IPS-11a (cell line): ENCODE measurements at regions not wholly inside any gene's neighbourhood (a gene's known extent, or its start where the extent isn't known, plus 50 kb on each side); places are given as distances from the start of the nearest gene placed in this dataset.
"Not testable (repeated sequence)": the region's sequence is repeated elsewhere in the genome, so short reads cannot be mapped to it uniquely, and the experiment has no call there.

Experiments
- H3K4me3 ChIP-seq: one replicate; pipeline ENCODE4 v1.5.1; 2013; ENCODE audit warnings: low read depth, low read length, control low read depth

GRCh38 chr19:31444931-31445330 lies 95.7 kb upstream of the TSHZ3 start:
- no peak overlapping the region for H3K4me3 ChIP-seq

- no peak overlapping the region for H3K4me3 ChIP-seq
Measured at GRCh38 chr19:31445406-31445805, 96.2 kb upstream of the TSHZ3 start.

- H3K4me3 ChIP-seq = no peak overlapping the region
Measured at GRCh38 chr19:31448221-31448657, 99.0 kb upstream of the TSHZ3 start.

- no peak overlapping the region for H3K4me3 ChIP-seq
Measured at GRCh38 chr19:31449379-31449778, 100.1 kb upstream of the TSHZ3 start.

DNA sequence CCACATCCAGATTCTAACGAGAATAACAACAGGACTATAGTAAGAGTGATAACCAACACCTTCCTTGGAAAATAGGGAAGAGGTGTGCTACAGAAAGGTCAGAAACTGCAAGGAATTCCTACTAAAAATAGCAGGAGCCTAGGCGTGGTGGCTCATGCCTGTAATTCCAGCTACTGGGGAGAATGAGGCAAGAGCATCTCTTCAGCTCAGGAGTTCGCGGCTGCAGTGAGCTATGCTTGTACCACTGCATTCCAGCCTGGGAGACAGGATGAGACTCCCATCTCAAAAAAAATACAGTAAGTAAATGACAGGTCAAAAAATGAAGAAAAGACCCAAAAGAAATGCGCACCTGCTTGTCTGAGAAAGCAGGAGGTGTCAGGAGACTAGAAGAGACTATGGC lies 101.5 kb upstream of the TSHZ3 start:
- no peak overlapping the region for H3K4me3 ChIP-seq

- no peak overlapping the region for H3K4me3 ChIP-seq
Measured at GRCh38 chr19:31451686-31452330, 102.6 kb upstream of the TSHZ3 start.

DNA sequence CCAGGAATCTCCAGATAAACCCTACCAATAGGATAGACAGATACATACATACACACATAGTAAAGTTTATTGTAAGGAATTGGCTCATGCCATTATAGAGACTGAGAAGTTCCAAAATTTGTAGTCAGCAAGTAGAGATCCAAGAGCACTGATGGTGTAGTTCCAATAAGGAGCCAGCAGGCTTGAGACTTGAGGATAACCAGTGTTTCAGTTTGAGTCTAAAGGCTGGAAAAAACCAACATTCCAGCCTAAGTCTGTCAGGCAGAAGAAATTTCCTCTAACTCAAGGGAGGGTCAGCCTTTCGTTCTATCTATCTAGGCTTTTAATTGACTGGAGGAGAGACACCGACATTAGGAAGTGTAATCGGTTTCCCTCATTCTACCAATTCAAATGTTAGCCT lies 110.2 kb upstream of the TSHZ3 start:
- no peak overlapping the region for H3K4me3 ChIP-seq

GRCh38 chr19:31461814-31462539 lies 112.7 kb upstream of the TSHZ3 start:
- no peak overlapping the region for H3K4me3 ChIP-seq

- no peak overlapping the region for H3K4me3 ChIP-seq
Measured at GRCh38 chr19:31470229-31470939, 121.1 kb upstream of the TSHZ3 start.

DNA sequence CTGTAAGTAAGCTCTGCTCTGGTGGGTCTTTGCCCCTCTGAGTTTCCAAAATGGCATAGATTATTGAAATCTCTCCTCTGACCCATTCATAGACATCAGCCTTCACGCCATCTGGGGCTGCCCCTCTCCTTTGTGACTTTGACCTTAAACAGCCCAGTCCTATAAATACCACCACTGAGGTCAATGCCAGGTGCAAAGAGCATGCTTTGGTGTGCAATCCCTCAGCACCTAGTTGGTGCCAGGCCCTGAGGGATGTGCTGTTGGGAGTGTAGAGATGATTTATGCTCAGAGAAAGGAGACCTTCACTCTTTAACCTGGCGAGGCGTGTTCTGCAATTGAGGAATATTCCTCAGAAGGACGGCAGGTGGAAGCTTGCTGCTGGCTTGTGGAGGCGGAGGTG lies 121.7 kb upstream of the TSHZ3 start:
- no peak overlapping the region for H3K4me3 ChIP-seq

- H3K4me3 ChIP-seq = no peak overlapping the region
Measured at GRCh38 chr19:31478241-31478640, 129.0 kb upstream of the TSHZ3 start.

DNA sequence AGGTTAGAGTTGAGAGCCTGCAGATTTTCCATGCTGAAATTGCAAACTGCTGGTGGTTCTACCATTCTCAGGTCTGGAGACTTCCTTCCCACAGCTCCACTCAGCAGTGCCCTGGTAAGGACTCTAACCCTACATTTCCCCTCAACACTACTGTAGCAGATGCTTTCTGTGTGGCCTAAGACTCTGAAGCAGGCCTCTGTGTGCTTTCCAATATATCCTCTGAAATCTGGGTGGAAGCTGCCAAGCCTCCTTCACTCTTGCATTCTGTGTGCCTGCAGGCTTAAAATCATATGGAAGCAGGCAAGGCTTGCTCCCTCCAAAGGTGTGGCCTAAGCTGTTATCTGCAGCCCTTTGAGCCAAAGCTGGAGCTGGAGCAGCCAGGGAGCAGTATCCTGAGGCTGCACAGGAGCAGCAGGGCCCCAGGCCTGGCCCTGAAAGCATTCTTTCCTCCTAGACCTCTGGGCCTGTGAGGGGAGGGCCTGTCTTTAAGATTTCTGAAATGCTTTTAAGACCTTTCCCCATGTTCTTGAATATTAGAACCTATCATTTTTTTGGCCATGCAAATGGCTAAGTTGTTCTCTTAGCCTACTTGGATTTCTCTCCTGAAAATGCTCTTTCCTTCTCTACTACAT lies 134.1 kb upstream of the TSHZ3 start:
- no peak overlapping the region for H3K4me3 ChIP-seq

DNA sequence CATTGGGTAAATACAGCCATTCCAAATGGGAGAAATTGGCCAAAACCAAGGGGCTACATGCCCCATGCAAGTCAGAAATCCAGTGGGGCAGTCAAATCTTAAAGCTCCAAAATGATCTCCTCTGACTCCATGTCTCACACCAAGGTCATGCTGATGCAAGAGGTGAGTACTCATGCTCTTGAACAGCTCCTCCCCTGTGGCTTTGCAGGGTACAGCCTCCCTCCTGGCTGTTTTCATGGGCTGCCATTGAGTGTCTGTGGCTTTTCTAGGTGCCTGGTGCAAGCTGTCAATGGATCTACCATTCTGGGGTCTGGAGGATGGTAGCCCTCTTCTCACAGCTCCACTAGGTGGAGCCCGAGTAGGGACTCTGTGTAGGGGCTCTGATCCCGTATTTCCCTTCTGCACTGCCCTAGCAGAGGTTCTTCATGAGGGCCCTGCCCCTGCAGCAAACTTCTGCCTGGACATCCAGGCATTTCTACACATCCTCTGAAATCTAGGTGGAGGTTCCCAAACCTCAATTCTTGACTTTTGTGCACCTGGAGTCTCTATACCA lies 135.7 kb upstream of the TSHZ3 start:
- not testable (repeated sequence) for H3K4me3 ChIP-seq

DNA sequence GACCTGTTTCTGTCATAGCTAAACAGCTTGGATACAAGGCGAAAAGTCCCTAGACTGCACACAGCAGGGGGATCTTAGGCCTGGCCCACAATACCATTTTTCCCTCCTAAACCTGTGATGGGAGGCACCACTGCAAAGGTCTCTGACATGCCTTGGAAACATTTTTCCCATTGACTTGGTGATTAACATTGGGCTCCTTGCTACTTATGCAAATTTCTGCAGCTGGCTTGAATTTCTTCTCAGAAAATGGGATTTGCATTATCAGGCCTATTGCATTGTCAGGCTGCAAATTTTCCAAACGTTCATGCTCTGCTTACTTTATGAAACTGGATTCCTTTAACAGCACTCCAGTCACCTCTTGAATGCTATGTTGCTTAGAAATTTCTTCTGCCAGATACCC lies 136.2 kb upstream of the TSHZ3 start:
- H3K4me3 ChIP-seq = no peak overlapping the region

GRCh38 chr19:31491242-31491641 lies 142.0 kb upstream of the TSHZ3 start:
- H3K4me3 ChIP-seq = no peak overlapping the region

GRCh38 chr19:31492050-31492449 lies 142.8 kb upstream of the TSHZ3 start:
- H3K4me3 ChIP-seq = no peak overlapping the region

DNA sequence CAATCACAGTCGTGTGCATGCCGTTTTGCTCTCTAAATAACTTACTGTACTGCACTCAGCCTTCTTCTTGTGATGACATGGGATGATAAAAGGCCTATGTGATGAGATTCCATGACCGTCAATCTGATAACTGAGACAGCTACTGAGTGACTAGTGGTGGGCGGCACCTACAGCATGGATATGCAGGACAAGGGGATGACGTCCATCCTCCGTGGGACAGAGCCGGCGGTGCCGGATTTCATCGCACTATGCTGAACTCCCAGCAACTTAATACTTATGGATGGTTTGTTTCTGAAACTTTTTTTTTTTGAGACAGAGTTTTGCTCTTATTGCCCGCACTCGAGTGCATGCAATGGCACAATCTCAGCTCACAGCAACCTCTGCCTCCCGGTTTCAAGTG lies 146.8 kb upstream of the TSHZ3 start:
- no peak overlapping the region for H3K4me3 ChIP-seq

DNA sequence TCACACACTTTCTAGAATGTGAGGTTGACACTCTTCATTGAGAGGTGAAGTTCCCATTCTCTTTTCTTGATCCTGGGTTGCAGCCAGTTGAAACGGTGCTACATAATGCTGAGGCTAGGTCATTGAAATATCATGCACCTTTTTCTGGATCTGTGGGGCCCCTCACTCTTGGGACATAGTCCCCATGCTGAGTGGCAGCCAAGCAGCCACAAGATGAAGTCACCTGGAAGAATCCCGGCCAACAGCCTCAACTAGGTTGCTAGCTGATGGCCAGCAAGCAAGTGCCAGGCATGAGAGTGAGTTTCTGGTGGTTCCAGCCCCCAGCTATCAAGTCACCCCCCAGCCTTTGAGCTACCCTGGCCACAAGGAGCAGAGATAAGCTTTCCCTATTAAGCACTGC lies 148.5 kb upstream of the TSHZ3 start:
- H3K4me3 ChIP-seq = no peak overlapping the region

DNA sequence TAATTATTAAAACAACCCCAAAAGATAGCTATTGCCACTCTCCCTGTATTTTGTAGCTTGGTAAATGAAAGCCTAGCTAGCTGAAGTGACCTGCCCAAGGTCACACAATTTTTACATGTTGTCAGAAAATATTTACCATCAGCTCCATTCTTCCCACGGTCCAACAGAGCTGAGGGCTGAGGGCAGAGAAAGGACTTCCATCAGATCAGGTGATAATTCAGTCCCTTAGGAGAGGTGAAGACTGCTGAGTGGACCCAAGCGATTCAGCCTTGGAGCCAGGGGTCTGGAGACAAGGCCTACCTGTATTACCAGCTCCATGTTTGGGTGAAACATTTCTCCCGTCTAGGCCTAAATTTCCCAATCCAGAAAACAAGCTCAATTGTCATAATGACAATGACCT lies 149.5 kb upstream of the TSHZ3 start:
- no peak overlapping the region for H3K4me3 ChIP-seq

- no peak overlapping the region for H3K4me3 ChIP-seq
Measured at GRCh38 chr19:31499281-31500196, 150.3 kb upstream of the TSHZ3 start.
